ENCODE measurements at regions not wholly inside any gene's neighbourhood (a gene's known extent, or its start where the extent isn't known, plus 50 kb on each side); places are given as distances from the start of the nearest gene placed in this dataset.

DNA sequence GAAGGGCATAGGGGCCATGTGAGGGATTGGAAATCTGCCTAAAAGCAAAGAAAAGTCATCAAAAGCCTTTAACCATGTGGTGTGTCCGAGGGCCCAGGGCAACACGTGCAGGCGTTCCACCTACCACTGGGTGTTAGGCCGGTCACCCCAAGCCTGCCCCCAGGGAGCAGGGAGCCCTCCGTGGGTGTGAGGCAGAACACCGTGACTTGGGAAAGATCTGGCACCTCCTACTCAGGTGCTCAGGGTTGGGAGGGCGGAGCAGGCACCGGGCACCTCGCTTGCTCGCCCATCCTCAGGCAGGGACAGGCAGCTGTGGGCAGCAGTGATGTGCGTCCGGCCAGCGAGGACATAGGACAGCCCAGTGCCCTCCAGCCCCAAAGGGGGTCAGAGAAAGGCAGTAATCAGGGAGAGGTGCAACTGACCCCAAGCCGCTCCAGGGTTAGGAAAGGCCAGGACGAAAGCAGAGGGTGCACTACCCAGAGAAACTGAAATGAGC lies 80.7 kb upstream of the CHST15 start:
- H3K27ac ChIP-seq (ENCODE audit: control insufficient read depth, insufficient read depth, low read length), result no peak overlapping the region
- no peak for TF ChIP-seq EZH2 (IDR thresholded peaks at IDR 0.05; ENCODE audit: low read length)
- TF ChIP-seq, protein P1, sequence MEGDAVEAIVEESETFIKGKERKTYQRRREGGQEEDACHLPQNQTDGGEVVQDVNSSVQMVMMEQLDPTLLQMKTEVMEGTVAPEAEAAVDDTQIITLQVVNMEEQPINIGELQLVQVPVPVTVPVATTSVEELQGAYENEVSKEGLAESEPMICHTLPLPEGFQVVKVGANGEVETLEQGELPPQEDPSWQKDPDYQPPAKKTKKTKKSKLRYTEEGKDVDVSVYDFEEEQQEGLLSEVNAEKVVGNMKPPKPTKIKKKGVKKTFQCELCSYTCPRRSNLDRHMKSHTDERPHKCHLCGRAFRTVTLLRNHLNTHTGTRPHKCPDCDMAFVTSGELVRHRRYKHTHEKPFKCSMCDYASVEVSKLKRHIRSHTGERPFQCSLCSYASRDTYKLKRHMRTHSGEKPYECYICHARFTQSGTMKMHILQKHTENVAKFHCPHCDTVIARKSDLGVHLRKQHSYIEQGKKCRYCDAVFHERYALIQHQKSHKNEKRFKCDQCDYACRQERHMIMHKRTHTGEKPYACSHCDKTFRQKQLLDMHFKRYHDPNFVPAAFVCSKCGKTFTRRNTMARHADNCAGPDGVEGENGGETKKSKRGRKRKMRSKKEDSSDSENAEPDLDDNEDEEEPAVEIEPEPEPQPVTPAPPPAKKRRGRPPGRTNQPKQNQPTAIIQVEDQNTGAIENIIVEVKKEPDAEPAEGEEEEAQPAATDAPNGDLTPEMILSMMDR (optimal IDR thresholded peaks at IDR 0.05 in 1 of 3, IDR thresholded peaks at IDR 0.05 in 1 of 3, conservative IDR thresholded peaks at IDR 0.05 in 1 of 3; ENCODE audit: extremely low read depth in 1 of 3, insufficient read depth in 2 of 3, low read length in 3 of 3), result no peak
- dilution Hi-C loops (cut with MboI; ENCODE audit: extremely low pct_ligation_motif_present, low sequenced_read_pairs), result no loop called here
- FAIRE-seq, result no peak
- H3K27me3 ChIP-seq (ENCODE audit: control insufficient read depth, extremely low read depth, insufficient read depth, low read length), result no peaks in the 10 kb centered on the region
- no peak overlapping the region for H3K4me2 ChIP-seq (ENCODE audit: control insufficient read depth, extremely low read depth, insufficient read depth, low read depth, low read length)
- no peak overlapping the region for H3K4me3 ChIP-seq (ENCODE audit: control insufficient read depth in 2 of 3, extremely low read depth in 1 of 3, insufficient read depth in 2 of 3, low read depth in 1 of 3, low read length in 3 of 3)
- no peaks in the 10 kb centered on the region for H3K79me2 ChIP-seq (ENCODE audit: control insufficient read depth, insufficient read depth, low read length)
- H4K20me1 ChIP-seq (ENCODE audit: control insufficient read depth, extremely low read depth, insufficient read depth, low read length), result no peaks in the 10 kb centered on the region
- H3K36me3 ChIP-seq (ENCODE audit: control insufficient read depth in 2 of 2, extremely low read depth in 1 of 2, insufficient read depth in 2 of 2, low read length in 2 of 2), result no peaks in the 10 kb centered on the region
- DNase-seq (ENCODE audit: low read depth, low spot score), result no peak
- no peak overlapping the region for H2AFZ ChIP-seq (ENCODE audit: control insufficient read depth, low read length)
- no peaks in the 10 kb centered on the region for H3K4me1 ChIP-seq (ENCODE audit: control insufficient read depth, extremely low read depth, insufficient read depth, low read length)
- H3K9me1 ChIP-seq (ENCODE audit: control insufficient read depth, extremely low read depth, insufficient read depth, low read length), result no peaks in the 10 kb centered on the region
- no peak overlapping the region for H3K9ac ChIP-seq (ENCODE audit: control insufficient read depth, extremely low read depth, insufficient read depth, low read length)
- H3K9me3 ChIP-seq (ENCODE audit: control insufficient read depth, low read depth, low read length), result no peaks in the 10 kb centered on the region

DNA sequence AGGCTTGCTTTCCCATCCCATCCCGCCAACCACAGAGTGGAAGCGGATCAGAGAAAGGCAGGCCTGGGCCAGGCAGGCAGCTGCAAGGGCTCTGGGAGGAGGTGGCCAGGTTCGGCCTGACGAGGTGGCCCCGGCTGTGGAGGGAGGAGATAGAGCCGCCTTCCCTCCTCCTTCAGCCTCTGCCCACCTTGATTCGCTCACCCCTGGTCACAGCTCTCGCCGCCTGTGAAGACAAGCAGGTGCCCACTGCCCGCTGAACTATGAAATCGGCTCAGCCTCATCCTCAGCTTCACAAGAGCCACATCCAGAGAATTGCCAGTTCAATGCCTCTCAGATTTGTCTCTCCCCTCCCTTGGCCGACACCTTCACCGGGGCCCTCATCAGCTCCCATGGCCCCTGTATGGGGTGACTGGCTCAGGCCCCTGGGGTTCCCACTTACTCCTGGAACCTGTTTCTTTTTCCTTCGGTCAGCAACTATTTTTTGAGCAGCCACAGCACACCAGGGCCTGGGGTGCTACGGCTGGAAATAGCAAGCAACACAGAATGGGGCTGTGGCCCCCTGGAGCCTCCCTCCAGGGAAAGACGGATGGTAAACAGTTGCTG lies 80.0 kb upstream of the CHST15 start:
- dilution Hi-C loops (cut with MboI; ENCODE audit: extremely low pct_ligation_motif_present, low sequenced_read_pairs), result no loop called here
- no peak overlapping the region for H3K4me3 ChIP-seq (ENCODE audit: control insufficient read depth in 2 of 3, extremely low read depth in 1 of 3, insufficient read depth in 2 of 3, low read depth in 1 of 3, low read length in 3 of 3)
- H3K9ac ChIP-seq (ENCODE audit: control insufficient read depth, extremely low read depth, insufficient read depth, low read length), result no peak overlapping the region
- FAIRE-seq (no peak), DNase-seq (ENCODE audit: low read depth, low spot score) (no peak)
- H3K9me3 ChIP-seq (ENCODE audit: control insufficient read depth, low read depth, low read length), result no peaks in the 10 kb centered on the region
- no peaks in the 10 kb centered on the region for H3K27me3 ChIP-seq (ENCODE audit: control insufficient read depth, extremely low read depth, insufficient read depth, low read length)
- no peak for TF ChIP-seq EZH2 (IDR thresholded peaks at IDR 0.05; ENCODE audit: low read length)
- TF ChIP-seq, protein P1 (optimal IDR thresholded peaks at IDR 0.05 in 1 of 3, IDR thresholded peaks at IDR 0.05 in 1 of 3, conservative IDR thresholded peaks at IDR 0.05 in 1 of 3; ENCODE audit: extremely low read depth in 1 of 3, insufficient read depth in 2 of 3, low read length in 3 of 3), result no peak
- no peak overlapping the region for H3K27ac ChIP-seq (ENCODE audit: control insufficient read depth, insufficient read depth, low read length)
- no peaks in the 10 kb centered on the region for H4K20me1 ChIP-seq (ENCODE audit: control insufficient read depth, extremely low read depth, insufficient read depth, low read length)
- no peaks in the 10 kb centered on the region for H3K79me2 ChIP-seq (ENCODE audit: control insufficient read depth, insufficient read depth, low read length)
- H3K4me1 ChIP-seq (ENCODE audit: control insufficient read depth, extremely low read depth, insufficient read depth, low read length), result no peaks in the 10 kb centered on the region
- no peak overlapping the region for H2AFZ ChIP-seq (ENCODE audit: control insufficient read depth, low read length)
- H3K4me2 ChIP-seq (ENCODE audit: control insufficient read depth, extremely low read depth, insufficient read depth, low read depth, low read length), result no peak overlapping the region
- H3K9me1 ChIP-seq (ENCODE audit: control insufficient read depth, extremely low read depth, insufficient read depth, low read length), result no peaks in the 10 kb centered on the region
- H3K36me3 ChIP-seq (ENCODE audit: control insufficient read depth in 2 of 2, extremely low read depth in 1 of 2, insufficient read depth in 2 of 2, low read length in 2 of 2), result no peaks in the 10 kb centered on the region
